Right hindlimb (tissue), 1 donor: ENCODE measurements at regions not wholly inside any gene's neighbourhood (a gene's known extent, or its start where the extent isn't known, plus 50 kb on each side); places are given as distances from the start of the nearest gene placed in this dataset.
"Not testable (repeated sequence)": the region's sequence is repeated elsewhere in the genome, so short reads cannot be mapped to it uniquely, and the experiment has no call there.

ENCODE experiments used
- DNase-seq: peaks from one replicate; pipeline ENCODE4 v3.0.0-alpha.2; 2018

GRCh38 chr1:228825041-228825440 is 89.8 kb downstream of the RHOU start:
- DNase-seq = no peak

DNA sequence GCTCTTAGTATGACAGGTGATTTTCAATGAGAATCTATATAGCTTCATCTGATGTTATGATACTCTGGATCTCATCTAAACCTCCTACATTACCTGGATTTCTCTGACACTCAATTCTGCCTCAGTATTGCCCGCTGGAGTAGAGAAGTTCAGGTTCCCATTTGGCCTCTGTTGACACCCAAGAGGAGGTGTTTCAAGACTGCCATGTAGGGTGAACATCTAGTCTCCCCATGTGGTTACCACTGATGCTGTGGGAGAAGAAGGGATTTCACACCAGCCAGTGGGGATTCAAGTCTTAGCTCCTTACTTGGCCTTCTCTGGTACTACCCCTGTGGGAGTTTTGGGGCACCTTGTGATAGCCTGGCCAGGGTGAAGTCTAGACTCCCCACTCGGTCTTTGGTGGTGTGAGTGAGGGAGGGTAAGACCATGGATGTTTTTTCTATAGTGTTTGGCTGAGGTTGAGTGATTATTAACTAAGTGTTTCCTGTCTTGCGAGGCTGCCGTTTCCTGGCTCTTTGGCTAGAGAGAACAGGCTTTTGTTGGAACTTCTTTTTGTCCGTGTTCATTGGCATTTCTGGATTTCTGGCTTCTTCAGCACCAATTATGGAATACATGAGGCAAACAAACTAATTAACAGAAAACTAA is 90.7 kb downstream of the RHOU start:
- no peak for DNase-seq

GRCh38 chr1:228827019-228827418 is 91.7 kb downstream of the RHOU start:
- no peak for DNase-seq

- DNase-seq = no peak
Observed at GRCh38 chr1:228828151-228828550, 92.9 kb downstream of the RHOU start.

DNA sequence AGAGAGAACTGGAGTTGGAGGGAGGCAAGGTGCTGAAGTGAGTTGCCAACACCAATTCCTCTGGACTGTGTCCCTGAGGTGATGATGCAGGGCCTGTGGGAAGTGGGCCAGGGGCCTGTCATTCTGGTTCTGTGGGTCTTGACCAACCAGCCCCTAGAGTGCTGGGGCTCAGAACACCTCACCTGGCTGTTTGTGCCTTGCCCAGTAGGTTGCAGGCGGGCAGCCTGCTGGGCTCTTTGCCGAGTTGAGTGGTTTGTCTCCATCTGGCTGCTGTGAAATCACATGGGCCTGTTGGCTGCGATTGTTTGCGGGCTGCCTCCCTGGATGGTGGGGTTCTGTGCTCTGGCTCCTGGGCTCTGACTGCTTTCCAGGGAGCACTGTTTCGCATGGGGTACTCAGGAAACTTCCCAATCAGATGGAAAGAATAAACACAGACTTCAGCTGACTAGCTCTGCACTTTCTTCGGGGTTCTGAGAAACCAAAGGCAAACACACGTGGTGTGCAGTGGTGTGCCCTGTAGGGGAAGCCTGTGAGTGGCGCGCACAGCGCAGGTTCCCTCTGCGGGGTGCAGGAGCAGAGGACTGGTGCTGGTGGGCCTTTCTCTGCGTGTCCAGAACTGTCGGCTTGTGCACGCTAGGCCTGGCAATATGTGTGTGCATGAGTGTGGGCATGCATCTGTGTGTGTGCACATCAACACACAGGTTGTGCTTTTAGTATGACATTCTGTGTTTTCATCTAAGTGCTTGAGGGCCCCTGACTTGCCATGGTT is 95.1 kb downstream of the RHOU start:
- DNase-seq = no peak

GRCh38 chr1:228830954-228831481 is 95.7 kb downstream of the RHOU start:
- DNase-seq = no peak

- DNase-seq = no peak
Observed at GRCh38 chr1:228833911-228834688, 98.8 kb downstream of the RHOU start.

DNA sequence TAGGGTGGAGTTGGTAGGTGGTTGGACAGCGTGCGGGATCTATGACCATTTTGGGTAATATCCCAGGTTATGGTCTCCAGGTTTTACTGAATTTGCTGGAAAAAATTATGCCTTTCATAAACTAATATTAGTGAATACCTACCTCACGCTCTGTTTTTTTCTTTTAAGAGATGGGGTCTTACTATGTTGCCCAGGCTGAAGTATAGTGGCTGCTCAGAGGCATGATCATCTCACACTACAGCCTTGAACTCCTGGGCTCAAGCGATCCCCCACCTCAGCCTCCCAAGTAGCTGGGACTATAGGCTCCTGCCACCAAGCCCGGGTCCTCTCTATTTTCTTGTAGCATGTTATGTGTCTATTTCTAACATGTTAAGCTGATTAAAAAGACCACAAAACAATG is 100.2 kb downstream of the RHOU start:
- DNase-seq = no peak

GRCh38 chr1:228835911-228836310 is 100.6 kb downstream of the RHOU start:
- DNase-seq = no peak

DNA sequence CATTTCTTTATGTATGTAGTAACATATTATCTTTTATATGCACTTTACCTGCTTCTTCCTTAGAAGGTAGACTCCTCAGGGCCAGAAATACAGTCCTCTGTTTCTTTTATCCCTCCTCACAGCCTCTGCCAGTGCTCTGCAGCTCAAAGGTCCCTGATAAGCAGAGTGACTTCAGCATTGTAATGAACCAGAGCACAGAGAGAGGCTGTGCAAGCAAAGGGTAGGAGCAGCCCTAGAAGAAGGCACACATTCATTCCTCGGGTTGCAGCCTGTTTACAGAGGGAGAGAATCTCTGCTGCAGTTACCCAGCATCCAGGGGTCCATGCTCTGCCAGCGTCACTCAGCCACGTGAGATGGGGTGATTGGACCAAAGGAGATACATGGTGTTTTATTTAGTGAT is 101.1 kb downstream of the RHOU start:
- DNase-seq = no peak

DNA sequence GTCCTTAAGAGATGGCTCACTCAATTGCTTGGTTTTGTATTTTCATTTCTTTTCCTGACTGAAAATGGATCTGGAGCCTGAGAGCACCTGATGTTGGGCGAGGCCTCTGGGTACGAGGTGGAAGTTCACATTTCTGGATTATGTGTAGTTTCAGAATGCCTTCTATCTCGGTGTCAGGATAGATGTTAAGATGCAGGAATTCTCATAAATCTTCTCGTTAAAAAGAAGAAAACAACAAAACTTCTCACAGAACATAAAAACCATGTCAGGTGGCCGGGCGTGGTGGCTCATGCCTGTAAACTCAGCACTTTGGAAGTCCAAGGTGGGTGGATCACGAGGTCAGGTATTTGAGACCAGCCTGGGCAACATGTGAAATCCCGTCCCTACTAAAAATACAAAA is 101.8 kb downstream of the RHOU start:
- no peak for DNase-seq

GRCh38 chr1:228837817-228838716 is 102.8 kb downstream of the RHOU start:
- DNase-seq = no peak

DNA sequence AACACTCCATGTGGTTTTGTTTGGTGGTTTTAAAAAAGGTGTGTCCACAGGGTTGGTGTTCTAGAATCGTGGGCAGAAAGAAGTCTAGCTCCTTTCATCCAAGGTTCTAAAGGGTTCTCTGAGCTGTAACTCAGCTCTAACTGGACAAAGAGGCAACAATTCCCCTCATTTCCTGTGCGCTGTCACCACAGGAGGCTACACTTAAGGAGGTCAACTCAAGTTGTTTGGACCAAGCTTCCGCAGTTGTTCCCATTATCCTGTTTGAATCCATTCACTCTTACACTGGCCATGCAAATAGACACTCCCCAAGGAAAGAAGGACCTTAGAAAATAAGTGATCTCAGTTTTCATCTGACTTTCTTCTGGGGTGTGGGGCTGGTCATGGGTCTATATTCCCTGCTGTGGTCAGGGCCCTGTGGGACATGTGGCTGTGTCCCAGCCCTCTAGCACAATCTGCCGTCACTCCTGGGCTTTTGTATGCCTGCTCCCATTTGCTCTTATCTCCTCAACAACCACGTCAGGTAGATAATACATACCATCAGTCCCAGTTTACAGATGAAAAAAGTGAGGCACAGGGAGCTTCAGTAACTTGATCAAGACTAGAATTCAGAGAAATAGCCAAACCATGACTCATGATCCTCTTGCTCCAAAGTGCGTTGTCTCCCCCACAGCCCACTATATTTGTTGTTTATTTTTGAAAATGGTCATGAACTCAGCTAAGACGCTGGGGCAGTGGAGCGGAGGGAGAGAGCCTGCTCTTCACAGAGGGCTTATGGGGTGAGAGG is 103.6 kb downstream of the RHOU start:
- DNase-seq = no peak

DNA sequence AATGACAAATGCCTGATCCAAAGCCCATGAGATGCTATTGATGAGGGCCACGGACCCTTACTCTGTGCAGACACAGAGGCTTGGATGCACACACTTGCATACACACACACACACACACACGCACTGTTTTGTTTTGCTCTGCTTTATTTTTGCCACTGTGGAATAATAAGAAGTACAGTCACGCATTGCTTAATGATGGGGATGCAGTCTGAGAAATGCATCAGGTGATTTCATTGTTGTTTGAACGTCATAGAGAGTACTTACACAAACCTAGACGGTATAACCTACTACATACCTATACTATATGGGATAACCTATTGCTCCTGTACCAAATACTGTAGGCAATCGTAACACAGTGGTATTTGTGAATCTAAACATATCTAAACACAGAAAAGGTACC is 104.4 kb downstream of the RHOU start:
- no peak for DNase-seq

DNA sequence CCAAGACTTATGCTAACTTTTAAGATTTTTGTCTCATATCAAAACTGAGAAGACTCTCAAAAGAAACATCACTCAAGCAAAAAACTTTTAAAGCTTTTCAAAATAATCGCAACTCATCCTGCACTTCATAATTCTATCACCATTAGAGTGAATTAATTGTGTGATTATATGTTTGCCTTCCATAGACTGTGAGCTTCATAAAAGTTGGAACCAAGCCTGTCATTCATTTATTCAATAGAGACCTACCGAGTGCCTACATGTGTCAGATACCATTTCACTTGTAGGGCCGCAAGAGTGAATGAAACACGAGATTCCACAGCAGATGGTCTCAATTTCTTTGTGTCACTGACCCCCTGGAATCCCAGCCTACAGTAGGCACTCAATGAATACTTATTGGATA is 106.4 kb downstream of the RHOU start:
- DNase-seq = no peak

DNA sequence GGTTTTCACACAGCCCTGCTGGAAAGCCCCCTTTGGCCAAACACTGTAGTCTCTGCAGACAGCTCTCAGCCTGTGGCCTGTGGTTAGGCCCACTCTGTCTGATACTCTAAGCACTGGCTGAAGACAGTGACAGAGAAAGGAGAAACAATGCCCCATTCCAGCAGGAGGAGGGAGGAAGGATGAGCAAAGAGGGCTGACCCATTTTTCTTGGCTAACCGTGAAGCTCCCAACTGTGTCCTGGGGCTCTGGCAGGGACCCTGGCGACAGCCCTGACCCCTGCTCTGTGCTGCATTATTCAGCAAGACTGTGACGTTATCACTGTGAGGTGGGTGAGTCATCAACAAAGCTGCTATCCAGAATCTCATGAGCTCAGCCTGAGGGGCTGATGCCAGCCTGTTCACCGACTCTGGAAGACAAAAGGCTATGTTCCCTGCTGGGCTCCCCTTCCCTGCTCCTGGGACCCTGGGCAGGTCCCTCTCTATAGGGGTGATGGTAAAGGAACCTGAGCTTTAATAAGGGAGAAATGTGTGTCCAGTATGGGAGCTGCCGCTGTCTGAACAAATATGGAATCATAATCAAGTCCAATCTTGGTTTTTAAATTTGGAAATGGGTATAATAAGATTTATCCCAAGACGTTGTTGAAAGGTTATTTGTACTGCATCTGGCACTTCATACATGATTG is 107.0 kb downstream of the RHOU start:
- no peak for DNase-seq

- DNase-seq = no peak
Observed at GRCh38 chr1:228845101-228845500, 109.8 kb downstream of the RHOU start.

DNA sequence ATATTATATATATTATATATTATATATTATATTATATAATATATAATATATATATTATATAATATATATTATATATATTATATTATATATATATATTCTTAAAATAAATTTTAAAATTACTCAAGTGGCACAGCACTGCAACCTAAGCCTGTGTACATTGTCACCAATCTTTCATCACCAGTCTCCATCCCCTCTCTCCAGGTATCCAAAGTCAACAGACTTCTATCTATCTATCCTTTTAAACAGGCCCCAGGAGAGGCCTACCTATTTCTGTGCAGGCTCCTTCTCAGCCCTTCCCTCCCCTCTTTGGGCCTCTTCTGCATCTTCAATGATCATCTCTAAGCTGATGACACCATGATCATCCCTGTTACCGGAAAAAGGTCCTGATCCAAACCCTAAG is 111.7 kb downstream of the RHOU start:
- DNase-seq = no peak

GRCh38 chr1:228847451-228847850 is 112.2 kb downstream of the RHOU start:
- DNase-seq = not testable (repeated sequence)

- no peak for DNase-seq
Observed at GRCh38 chr1:228848406-228848805, 113.1 kb downstream of the RHOU start.

DNA sequence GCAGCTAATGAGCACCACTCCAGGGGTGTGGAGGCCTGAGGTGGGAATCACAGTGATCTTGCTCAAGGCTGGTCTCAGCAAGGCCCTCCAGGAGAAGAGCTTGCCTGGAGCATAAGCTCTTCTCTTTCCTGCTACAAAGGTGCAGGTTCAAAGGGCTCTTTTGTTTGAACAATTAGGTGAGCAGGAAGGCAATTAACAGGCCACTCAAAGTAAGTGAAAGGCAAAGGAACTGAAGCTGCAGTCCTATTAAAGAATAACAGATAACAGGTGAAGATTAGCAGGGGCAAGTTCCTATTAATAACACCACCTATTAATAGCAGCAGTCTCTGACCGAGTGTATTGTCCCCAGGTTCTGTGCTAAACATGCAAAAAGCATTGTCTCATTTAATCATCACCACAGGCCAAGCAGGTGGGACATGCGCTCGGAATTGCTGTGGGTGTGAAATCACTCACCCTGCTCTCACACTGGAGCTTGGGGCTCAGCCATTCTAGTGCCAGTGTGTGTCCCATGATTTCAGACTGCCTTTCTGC is 113.8 kb downstream of the RHOU start:
- DNase-seq = no peak
